Activated CD8-positive, alpha-beta memory T cell treated with anti-CD3 and anti-CD28 coated beads, Interleukin-2, amount 50 U/mL, for 4 hours (primary cell): ENCODE measurements at regions not wholly inside any gene's neighbourhood (a gene's known extent, or its start where the extent isn't known, plus 50 kb on each side); places are given as distances from the start of the nearest gene placed in this dataset.
"Not testable (repeated sequence)": the region's sequence is repeated elsewhere in the genome, so short reads cannot be mapped to it uniquely, and the experiment has no call there.

Experiments
- DNase-seq: peaks from one replicate; pipeline ENCODE4 v3.0.0-alpha.2; 2020

GRCh38 chr3:20696388-20697150 lies 510.6 kb upstream of the SGO1 start:
- no peak for DNase-seq

GRCh38 chr3:20692675-20693074 lies 506.7 kb upstream of the SGO1 start:
- no peak for DNase-seq

GRCh38 chr3:20683910-20684309 lies 497.9 kb upstream of the SGO1 start:
- DNase-seq = no peak

- DNase-seq = no peak
These were observed 496.6 kb upstream of the SGO1 start for GRCh38 chr3:20682573-20682972.

- DNase-seq = no peak
These were observed 495.1 kb upstream of the SGO1 start for GRCh38 chr3:20680990-20681628.

- DNase-seq = no peak
These were observed 487.9 kb upstream of the SGO1 start for GRCh38 chr3:20673866-20674265.

- DNase-seq = no peak
These were observed 483.7 kb upstream of the SGO1 start for GRCh38 chr3:20669675-20670074.

- no peak for DNase-seq
These were observed 483.2 kb upstream of the SGO1 start for GRCh38 chr3:20669184-20669583.

- no peak for DNase-seq
These were observed 482.4 kb upstream of the SGO1 start for GRCh38 chr3:20668411-20668810.

- no peak for DNase-seq
These were observed 480.1 kb upstream of the SGO1 start for GRCh38 chr3:20666091-20666490.

GRCh38 chr3:20658491-20658890 lies 472.5 kb upstream of the SGO1 start:
- no peak for DNase-seq

GRCh38 chr3:20657560-20657959 lies 471.6 kb upstream of the SGO1 start:
- DNase-seq = no peak

- no peak for DNase-seq
These were observed 466.4 kb upstream of the SGO1 start for GRCh38 chr3:20652231-20652986.

- DNase-seq = no peak
These were observed 462.9 kb upstream of the SGO1 start for GRCh38 chr3:20648921-20649381.

GRCh38 chr3:20648294-20648693 lies 462.3 kb upstream of the SGO1 start:
- DNase-seq = no peak

GRCh38 chr3:20646425-20646824 lies 460.4 kb upstream of the SGO1 start:
- no peak for DNase-seq

- DNase-seq = no peak
These were observed 459.3 kb upstream of the SGO1 start for GRCh38 chr3:20645340-20645739.

- DNase-seq = no peak
These were observed 451.7 kb upstream of the SGO1 start for GRCh38 chr3:20637729-20638128.

GRCh38 chr3:20622304-20622703 lies 436.3 kb upstream of the SGO1 start:
- DNase-seq = no peak

GRCh38 chr3:20618621-20619020 lies 432.6 kb upstream of the SGO1 start:
- DNase-seq = not testable (repeated sequence)

- not testable (repeated sequence) for DNase-seq
These were observed 432.2 kb upstream of the SGO1 start for GRCh38 chr3:20618181-20618580.

GRCh38 chr3:20615982-20616381 lies 430.0 kb upstream of the SGO1 start:
- not testable (repeated sequence) for DNase-seq

GRCh38 chr3:20608054-20608738 lies 422.2 kb upstream of the SGO1 start:
- DNase-seq = no peak
